HG03457 (cell line): ENCODE measurements at regions not wholly inside any gene's neighbourhood (a gene's known extent, or its start where the extent isn't known, plus 50 kb on each side); places are given as distances from the start of the nearest gene placed in this dataset.
A peak's percentile ranks its signal among the peaks of the same experiment; 100 is the strongest.

Experiments
- ATAC-seq: cut with Tn5 transposase; IDR thresholded peaks from one replicate; pipeline ENCODE4 v1.9.1; 2021; ENCODE audit warnings: moderate number of reproducible peaks; ENCODE audit not compliant: unreplicated experiment

DNA sequence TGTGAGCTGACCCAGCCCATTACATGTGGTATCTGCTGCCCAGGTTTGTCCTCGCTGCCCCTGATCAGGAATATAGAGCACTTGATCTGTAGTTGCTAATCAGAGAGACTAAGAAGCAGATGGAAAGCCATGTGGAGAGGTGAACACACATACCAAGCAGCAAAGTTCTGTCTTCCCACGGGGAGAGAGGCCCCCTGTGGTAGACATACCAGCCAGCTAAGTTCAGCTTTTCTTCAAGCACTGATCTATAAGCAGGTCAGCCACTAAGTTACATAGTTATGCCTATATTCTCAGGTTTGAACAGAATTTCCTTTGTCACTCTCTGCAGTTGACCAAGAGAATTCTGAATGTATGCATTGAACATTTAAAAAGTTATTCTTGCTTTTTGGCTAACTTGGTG, 76.4 kb downstream of the DDX3Y start:
- ATAC-seq, result no peak

DNA sequence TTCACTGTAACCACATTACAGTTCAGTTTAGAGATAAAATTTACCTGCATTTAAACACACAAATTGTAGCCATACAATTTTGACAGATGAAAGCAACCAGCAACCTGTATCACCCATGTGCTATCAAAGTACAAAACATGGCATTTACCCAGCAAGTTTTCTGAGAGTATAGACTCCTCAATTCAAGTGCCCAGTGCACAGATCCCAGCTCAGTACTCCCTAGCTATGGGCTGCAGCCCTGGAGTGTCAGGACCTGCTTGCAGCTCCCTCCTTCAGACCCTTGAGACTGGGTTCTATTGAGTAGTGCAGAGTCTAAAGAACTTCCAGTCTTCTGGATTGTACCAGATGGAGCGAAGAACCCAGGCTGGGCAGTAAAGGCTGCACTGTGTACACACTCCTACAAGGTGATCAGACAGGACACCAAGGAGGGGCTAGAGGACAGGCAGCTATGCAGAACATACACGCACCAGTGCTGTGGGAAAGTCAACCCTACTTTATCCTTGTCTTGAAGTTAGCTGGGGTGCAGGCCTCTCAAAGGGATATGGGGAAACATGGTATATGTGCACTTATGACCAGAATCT, 77.7 kb downstream of the DDX3Y start:
- ATAC-seq, result no peak

DNA sequence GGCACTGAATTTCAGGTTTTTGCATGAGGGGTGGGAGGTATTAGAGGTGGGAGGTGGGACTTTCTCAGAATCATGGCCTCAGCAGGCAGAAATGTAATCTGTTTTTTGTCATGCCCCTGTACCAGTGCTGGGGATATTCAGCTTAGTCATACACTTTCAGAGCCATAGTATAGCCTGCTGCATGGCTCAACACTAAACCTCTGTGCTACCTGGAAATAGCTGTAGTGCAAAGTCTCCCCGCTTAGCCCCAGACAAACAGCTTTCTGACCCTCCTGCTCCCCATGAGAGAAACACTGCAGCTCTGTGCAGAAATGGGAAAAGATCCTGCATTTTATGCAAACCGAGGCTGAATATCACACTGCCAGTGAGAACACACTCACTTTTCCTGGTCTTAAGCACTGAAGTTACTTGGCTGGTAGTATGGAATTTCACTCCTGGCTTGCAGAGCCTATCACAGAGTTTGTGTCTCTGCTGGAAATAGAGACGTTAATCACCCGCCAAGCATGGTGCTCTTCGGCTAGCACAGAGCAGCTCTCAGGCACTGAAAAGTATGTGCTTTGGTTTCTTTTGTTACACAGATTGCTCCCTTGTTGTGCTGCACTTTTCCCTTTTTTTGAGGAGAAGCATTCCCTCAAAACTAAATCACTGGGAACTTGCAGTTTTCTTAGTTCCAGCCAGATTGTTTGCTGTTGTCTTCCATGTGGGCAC, 80.1 kb downstream of the DDX3Y start:
- ATAC-seq, result no peak

DNA sequence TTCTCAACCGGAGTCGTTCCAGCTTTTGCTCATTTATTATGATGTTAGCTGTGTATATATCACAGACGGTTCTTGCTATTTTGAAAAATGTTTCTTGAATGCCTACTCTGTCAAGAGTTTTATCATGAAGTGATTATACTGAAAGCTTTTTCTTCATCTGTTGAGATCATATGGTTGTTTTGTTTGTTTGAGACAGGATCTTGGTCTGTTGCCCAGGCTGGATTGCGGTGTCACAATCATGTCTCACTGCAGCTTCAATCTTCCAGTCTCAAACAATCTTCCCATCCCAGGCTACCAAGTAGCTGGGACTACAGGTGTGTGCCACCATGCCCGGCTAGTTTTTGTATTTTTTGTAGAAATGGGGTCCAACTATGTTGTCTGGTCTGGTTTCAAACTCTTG, 112.8 kb downstream of the DDX3Y start:
- ATAC-seq, result no peak

DNA sequence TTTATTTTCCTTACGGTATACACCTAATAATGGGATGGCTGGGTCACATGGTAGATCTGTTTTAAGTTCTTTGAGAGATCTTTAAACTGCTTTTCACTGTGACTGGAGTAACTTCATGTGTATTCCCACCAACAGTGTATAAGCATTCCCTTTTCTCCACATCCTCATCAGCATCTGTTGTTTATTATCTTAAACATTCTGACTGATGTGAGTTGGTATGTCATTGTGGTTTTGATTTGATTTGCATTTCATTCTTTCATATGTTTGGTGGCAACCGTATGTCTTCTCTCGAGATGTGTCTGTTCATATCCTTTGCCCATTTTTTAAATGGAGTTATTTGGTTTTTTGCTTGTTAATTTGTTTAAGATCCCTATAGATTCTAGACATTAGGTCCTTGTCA, 114.8 kb downstream of the DDX3Y start:
- ATAC-seq, result no peak

DNA sequence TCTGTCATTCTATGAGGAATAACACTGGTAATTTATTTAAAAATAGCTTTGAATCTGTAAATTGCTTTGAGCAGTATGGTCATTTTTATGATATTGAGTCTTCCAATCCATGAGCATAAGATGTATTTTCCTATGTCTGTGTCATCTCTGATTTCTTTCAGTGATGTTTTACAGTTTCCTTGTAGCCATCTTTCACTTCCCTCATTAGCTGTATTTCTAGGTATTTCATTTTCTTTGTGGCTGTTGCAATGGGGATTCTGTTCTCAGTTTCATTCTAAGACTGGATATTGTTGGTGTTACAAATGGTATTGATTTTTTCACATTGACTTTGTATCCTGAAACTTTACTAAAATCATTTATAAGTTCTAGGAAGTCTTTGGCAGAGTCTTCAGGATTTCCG, 116.2 kb downstream of the DDX3Y start:
- no peak for ATAC-seq

DNA sequence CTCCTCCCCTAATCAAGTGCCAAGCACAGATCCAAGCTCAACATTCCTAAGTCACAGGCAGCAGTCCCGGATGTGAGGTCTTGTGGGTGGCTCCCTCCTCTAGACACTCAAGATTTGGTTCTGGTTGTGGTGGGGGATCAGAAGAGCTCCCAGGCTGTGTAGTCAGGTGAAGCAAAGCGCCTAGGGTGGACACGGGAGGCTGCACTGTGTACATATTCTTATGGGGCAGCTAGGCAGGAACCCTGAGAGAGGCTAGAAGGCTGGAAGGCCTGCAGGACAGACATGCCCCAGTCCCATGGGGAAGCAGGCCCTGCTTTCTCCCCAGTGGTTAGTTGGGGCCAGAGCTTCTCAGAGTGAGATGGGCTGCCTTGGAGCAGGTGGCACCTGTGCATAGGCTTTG, 118.9 kb downstream of the DDX3Y start:
- ATAC-seq, result no peak

DNA sequence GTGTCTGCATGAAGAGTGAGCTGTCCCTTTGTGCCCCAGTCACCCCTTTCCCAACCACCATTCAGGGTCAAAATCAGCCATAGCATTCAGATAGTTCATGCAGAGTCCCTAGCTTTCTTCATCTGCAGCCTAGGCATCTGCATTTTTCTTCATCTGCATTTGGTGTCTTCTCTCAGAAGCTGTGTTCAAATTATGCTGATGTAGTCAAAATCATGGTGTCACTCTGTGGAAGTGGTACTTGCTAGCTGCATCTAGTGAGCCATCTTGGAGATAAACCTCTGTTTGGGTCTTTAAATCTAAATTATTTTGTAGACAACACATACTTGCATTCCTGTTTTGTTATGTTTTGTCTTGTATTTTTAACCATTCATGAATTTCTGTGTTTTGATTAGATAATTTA, 119.8 kb downstream of the DDX3Y start:
- ATAC-seq, result no peak

DNA sequence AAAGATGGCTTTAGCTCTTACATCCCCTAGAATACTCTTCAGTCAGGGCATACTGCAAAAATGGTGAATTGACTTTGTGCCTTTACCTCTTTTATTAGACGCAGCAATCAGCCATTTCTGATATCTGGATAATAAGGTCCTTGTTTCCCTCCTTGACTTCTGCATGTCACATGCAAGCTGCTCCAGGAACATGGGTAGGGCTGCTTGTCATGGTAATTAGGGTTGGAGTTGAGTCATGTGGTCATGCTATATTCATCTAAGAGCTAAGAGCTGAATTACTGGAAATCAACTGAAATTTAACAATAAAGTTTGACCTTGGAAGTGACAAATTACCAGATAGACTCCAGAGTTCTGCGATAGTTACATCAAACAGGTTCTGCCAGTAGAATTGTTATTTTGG, 122.2 kb downstream of the DDX3Y start:
- ATAC-seq, result no peak

DNA sequence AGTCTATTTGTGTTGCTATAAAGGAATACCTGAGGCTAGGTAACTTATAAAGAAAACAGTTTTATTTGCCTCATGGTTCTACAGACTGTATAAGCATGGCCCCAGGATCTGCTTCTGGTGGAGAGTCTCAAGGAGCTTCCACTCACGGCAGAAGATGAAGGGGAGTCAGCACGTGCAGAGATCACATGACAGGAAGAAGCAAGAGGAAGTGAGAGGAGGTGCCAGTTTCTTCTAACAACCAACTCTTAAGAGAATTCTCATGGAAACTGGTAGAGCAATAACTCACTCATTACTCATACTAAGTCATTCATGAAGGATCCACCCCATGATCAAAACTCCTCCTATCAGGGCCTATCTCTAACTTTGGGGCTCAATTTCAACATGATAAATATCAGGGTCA, 135.6 kb downstream of the DDX3Y start:
- no peak for ATAC-seq

DNA sequence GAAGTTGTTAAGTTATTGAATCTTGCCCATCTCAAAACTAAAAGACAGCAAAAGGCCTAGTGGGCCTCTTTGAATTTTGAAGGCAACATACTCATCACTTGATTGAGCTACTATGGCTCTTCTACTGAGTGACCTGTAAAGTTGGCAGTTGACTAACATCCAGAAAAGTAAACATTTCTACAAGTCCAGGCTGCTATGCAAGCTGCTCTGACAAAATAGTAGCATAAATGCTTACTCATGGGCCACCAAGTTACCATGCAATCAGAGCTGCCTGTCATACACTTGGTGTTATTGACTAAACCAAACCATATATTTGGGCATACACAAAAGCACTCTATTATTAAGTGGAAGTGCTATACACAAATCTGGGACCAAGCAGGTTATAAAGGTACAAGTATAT, 148.8 kb downstream of the DDX3Y start:
- no peak for ATAC-seq

DNA sequence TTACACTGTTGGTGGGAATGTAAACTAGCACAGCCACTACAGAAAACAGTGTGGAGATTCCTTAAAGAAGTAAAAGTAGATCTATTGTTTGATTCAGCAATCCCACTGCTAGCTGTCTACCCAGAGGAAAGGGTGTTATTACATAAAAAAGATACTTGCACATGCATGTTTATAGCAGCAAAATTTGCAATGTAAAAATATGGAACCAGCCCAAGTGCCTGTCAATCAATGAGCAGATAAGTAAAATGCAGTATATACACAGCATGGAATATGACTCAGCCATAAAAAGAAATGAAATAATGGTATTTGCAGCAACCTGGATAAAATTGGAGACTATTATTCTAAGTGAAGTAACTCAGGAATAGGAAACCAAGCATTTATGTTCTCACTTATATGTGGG, 161.7 kb downstream of the DDX3Y start:
- no peak for ATAC-seq

DNA sequence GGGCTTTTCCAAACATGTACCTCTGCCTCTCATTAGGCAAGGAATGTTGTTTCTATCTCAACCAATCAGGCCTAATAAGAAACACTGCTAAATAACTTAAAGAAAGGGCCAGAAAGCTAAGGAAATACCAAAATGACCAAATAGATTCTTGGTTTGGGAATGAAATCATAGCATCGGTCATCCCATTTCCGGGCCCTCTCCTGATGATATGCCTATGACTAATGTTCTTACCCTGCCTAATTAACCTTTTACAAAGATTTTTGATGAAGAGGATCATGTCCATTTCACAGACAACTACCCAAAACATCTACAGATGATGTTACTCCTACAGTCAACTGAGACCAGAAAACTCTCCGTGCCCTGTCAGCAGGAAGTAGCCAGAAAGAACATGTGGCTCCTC, 164.0 kb downstream of the DDX3Y start:
- no peak for ATAC-seq

DNA sequence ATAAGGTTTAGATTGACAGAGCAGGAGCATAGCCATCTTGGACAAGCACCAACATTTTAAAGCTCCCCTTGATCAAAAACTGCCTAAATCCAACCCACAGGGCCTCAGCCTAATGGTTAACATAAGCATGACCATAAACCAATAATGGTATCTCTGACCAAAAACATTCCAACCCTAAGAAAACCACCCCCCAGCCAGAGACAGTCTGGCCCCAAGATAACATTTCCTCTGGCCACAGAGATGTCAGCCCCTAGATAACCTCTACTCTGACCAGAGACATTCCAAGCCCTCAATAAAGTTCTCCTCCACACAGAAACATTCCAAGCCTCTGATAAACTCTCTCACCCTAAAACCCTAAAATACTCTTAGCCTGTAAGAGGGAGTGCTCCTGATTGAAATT, 164.4 kb downstream of the DDX3Y start:
- ATAC-seq, result no peak

DNA sequence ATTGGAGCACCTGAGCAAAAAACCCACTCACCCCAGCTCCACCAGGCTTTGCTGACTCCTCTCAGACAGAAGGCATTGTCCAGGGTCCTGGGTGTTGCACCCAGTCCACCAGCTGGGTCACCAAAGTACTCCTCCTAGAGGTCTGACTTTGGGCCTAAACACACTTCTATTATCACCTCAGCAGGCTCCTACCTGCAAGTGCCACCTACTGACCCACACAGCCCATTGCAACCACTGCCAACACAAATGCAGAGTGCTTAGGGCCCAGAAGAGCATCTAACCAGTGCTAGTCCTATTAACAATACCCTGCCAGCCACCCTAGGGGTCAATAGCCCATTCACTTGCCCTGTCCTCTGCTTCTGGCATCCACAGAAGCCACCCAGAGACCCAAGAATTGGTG, 178.1 kb downstream of the DDX3Y start:
- no peak for ATAC-seq

DNA sequence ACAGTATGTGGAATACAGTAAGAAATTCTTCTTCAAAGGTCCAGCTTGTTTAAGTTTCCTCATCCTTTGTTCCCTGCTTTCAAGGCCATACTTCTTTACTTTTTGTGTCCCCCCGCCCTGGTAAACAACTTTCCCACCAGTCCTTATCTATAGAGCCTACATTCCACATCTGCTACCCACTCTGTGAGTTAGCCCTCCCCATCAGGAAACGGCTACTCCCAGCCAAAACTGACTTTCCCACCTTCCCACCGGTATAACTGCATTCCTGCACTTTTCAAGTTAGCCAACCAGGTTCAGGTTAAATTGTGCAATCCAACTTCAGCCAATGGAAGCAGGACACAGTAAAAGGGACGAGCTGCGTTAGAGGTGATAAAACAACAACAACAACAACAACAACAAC, 186.9 kb downstream of the DDX3Y start:
- no peak for ATAC-seq

DNA sequence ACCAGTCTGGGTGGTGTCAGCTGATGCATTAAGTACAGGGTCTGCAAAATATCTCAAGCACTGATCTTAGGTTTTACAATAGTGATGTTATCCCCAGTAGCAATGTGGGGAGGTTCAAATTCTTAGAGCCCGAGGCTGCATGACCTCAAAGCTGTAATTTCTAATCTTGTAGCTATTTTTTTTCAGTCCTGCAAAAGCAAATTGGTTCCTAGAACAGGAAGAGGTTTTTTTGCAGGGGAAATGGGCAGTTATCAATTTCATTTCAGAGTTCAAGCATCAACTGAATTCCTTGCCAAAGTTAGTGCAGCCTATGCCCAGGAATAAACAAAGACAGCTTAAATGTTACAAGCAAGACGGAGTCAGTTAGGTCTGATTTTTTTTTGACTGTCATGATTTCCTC, 188.3 kb downstream of the DDX3Y start:
- ATAC-seq, result no peak

DNA sequence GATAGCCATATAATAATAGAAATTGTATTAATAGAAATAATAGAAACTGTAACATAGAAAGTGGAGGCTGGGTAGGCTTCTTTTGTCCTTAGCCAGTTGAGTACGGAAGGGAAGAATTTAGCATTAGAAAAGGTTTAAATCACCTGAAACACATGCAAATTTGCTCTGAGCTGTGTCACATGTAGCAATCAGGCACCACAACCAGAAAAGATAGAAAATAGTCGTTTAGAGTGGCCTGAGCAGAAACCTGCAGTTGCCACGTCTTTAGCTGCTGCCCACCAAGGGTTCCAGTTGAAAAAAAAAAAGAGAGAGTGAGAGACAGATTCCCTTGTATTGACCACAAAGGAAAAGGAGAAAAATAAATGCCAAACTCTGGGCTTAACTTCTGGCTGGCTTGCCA, 188.8 kb downstream of the DDX3Y start:
- no peak for ATAC-seq

DNA sequence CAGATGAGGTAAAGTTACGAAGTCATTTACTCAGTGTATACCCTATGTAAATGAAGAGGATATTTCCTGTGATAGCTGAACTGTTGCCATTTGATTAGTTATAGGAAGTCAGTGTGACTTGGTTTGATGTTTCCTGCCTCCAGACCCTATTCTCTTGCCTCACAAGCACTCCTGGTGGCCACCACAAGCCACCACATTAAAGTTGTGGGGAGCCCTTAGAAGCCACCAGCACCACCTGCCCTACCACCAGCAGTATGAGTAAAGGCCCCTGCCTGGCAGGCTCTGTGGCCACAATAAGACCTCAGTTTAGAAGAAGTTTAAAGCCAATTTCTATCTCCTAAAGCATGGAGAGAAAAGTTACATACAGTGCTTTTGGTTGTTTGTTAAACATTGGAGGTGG, 189.7 kb downstream of the DDX3Y start:
- ATAC-seq, result no peak

DNA sequence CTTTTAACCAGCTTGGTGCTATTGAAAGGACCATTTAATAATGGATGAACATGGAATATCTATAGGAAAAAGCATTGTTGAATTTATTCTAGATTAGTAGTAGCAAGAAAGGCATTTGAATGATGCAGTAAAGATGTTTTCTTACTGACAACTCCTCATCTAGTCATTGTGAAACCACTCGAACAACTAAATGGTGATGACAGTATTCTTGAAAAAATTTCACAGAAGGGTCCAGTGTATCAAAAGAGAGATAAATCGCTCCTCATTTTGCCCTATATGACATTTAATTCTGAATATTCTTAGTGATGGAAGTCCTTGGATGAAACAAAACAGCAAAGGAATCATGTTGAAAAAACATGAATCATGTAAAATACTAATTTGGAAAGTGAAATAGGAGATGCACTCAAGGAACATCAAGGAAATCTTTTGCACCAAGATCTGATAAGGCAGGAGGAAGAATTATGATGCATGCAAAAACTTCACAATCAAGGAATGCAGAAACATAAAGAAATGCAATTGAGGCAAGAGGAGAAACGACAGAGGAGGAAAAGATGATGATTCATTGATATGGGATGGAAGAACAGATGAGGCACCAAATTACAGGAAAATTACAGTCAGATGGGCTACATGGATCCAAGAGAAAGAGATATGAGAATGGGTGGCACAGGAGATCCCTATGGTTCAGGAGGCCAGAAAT, 190.4 kb downstream of the DDX3Y start:
- no peak for ATAC-seq

DNA sequence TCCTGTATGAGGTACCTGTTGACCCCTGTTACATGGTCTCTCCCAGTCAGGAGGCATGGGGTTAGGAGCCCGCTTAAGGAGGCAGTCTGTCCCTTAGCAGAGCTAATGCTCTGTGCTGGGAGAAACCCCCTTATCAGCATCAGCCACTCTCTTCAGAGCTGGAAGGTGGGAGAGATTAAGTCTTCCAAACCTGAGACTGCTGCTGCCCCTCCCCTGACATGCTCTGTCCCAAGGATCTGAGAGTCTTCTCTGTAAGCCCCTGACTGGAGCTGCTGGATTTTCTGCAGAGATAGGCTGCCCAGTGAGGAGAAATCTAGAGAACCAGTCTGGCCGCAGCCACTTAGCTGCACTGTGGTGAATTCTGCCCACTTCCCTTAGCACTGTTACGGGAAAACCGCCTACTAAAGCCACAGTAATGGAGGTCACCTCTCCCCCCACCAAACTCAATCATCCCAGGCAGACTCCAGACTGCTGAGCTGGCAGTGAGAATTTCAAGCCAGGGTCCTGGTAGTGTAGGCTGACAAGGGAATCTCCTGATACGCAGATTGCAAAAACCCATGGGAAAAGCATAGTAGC, 222.3 kb downstream of the DDX3Y start:
- ATAC-seq, result peak; percentile 90

DNA sequence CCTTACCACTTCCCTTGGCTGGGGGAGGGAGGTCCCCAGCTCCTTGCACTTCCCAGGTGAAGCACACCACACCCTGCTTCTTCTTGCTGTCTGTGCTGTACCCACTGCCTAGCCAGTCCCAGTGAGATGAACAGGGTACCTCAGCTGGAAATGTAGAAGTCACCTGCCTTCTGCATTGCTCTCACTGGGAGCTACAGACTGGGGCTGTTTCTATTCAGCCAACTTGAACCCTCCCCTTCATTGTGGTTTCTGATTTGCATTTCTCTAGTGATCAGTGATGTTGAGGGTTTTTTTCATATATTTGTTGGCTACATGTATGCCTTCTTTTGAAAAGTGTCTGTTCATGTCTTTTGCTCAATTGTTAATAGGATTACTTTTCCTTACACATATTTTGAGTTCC, 222.8 kb downstream of the DDX3Y start:
- ATAC-seq, result peak; percentile 64
